Cardiac septum (tissue), 1 donor: ENCODE measurements at regions not wholly inside any gene's neighbourhood (a gene's known extent, or its start where the extent isn't known, plus 50 kb on each side); places are given as distances from the start of the nearest gene placed in this dataset.
"Not testable (repeated sequence)": the region's sequence is repeated elsewhere in the genome, so short reads cannot be mapped to it uniquely, and the experiment has no call there.

ENCODE experiments used
- DNase-seq: peaks from one replicate; pipeline ENCODE4 v3.0.0-alpha.2; 2020; ENCODE audit warnings: low spot score
- intact Hi-C: fragments of 100-400 bp; cut with DNase I; formaldehyde crosslinking; loops from one replicate; pipeline ENCODE4 v1.14.0; 2022
- donor health status: DM: no; HTN: no; CAD: no.

GRCh38 chr4:189497996-189498395 lies 442.7 kb upstream of the FRG1 start:
- intact Hi-C loops, result no loop called here

GRCh38 chr4:189498457-189498856 lies 442.2 kb upstream of the FRG1 start:
- no peak for DNase-seq
- intact Hi-C loops, result no loop called here

More at GRCh38 chr4:189497996-189498395, 442.7 kb upstream of the FRG1 start:
- DNase-seq, result no peak

GRCh38 chr4:189499696-189500095 lies 441.0 kb upstream of the FRG1 start:
- intact Hi-C loops, result no loop called here
- no peak for DNase-seq

GRCh38 chr4:189500970-189501369 lies 439.7 kb upstream of the FRG1 start:
- DNase-seq, result no peak
- intact Hi-C loops, result no loop called here

- no peak for DNase-seq
- intact Hi-C loops, result no loop called here
These were observed 437.7 kb upstream of the FRG1 start for GRCh38 chr4:189502841-189503435.

GRCh38 chr4:189504220-189504619 lies 436.5 kb upstream of the FRG1 start:
- intact Hi-C loops, result no loop called here
- no peak for DNase-seq

- intact Hi-C loops, result no loop called here
- DNase-seq, result no peak
These were observed 435.3 kb upstream of the FRG1 start for GRCh38 chr4:189505380-189505779.

- no peak for DNase-seq
- intact Hi-C loops, result no loop called here
These were observed 434.6 kb upstream of the FRG1 start for GRCh38 chr4:189506080-189506479.

GRCh38 chr4:189507060-189507459 lies 433.6 kb upstream of the FRG1 start:
- DNase-seq, result no peak
- intact Hi-C loops, result no loop called here

- DNase-seq, result no peak
- intact Hi-C loops, result no loop called here
These were observed 430.1 kb upstream of the FRG1 start for GRCh38 chr4:189510601-189511000.

GRCh38 chr4:189511581-189511980 lies 429.1 kb upstream of the FRG1 start:
- intact Hi-C loops, result no loop called here
- no peak for DNase-seq

- intact Hi-C loops, result no loop called here
- DNase-seq, result no peak
These were observed 427.3 kb upstream of the FRG1 start for GRCh38 chr4:189513421-189513820.

GRCh38 chr4:189514209-189514608 lies 426.5 kb upstream of the FRG1 start:
- DNase-seq, result no peak
- intact Hi-C loops, result no loop called here

- DNase-seq, result no peak
These were observed 423.8 kb upstream of the FRG1 start for GRCh38 chr4:189516902-189517301.

GRCh38 chr4:189519186-189519585 lies 421.5 kb upstream of the FRG1 start:
- no peak for DNase-seq
- intact Hi-C loops, result no loop called here

More at GRCh38 chr4:189516902-189517301, 423.8 kb upstream of the FRG1 start:
- intact Hi-C loops, result no loop called here

- DNase-seq, result no peak
- intact Hi-C loops, result no loop called here
These were observed 415.4 kb upstream of the FRG1 start for GRCh38 chr4:189525304-189525703.

- no peak for DNase-seq
- intact Hi-C loops, result no loop called here
These were observed 409.8 kb upstream of the FRG1 start for GRCh38 chr4:189530848-189531247.

- intact Hi-C loops, result no loop called here
- DNase-seq, result no peak
These were observed 407.1 kb upstream of the FRG1 start for GRCh38 chr4:189533603-189534002.

- intact Hi-C loops, result no loop called here
- DNase-seq, result no peak
These were observed 393.1 kb upstream of the FRG1 start for GRCh38 chr4:189547559-189547958.

- intact Hi-C loops, result no loop called here
- DNase-seq, result no peak
These were observed 392.1 kb upstream of the FRG1 start for GRCh38 chr4:189548484-189549125.

GRCh38 chr4:189551931-189552670 lies 388.6 kb upstream of the FRG1 start:
- DNase-seq, intact Hi-C loops: not testable (repeated sequence)
